NOMO-1 treated with DMSO at 0.1 percent for 48 hours (cell line): ENCODE measurements at regions not wholly inside any gene's neighbourhood (a gene's known extent, or its start where the extent isn't known, plus 50 kb on each side); places are given as distances from the start of the nearest gene placed in this dataset.
A peak's percentile ranks its signal among the peaks of the same experiment; 100 is the strongest.
"Not testable (repeated sequence)": the region's sequence is repeated elsewhere in the genome, so short reads cannot be mapped to it uniquely, and the experiment has no call there.

Source experiments
- DNase-seq: peaks from one replicate; lab custom pipeline; 2025; ENCODE audit not compliant: unreplicated experiment; lab: John Stamatoyannopoulos, UW

DNA sequence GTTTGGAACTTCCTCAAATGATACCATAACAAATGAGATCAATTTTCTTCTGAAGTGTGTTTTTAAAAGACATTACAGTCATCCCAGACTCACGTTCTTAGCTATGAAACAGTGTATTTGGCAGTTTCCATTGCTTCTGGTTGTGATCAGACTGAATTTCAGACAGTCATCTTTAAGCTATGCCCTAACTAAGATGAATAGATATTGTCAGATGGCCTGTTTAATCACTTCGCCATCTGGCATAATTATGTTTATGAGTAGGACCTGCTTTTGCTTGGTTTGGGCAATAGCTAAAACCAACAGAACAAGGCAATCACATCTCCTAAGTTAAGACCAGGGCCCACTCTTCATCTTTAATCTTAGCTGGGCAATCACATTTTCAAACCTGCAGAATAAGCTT, 313.1 kb downstream of the SV2B start:
- no peak for DNase-seq

- DNase-seq = no peak
Observed at GRCh38 chr15:91414124-91414523, 314.1 kb downstream of the SV2B start.

- DNase-seq = not testable (repeated sequence)
Observed at GRCh38 chr15:91415258-91415657, 315.2 kb downstream of the SV2B start.

DNA sequence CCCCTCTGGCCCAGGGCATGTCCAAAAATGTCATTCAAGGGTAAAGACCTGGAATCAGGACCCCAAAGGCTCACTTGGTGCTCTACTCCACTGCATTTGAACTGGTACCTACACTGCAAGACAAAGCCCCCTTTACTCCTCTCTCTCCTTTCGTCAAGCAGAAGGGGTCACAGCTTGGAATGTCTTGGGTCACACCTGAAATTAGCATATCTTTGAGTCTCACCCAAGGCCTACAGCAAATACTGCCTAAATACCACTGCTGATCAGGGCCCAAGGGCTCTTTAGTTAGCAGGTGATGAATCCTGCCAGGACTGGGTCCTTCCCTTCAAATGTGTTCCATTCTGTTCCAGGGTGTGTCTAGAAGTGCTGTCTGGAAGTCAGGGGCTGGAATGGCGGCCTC, 320.6 kb downstream of the SV2B start:
- DNase-seq = no peak

DNA sequence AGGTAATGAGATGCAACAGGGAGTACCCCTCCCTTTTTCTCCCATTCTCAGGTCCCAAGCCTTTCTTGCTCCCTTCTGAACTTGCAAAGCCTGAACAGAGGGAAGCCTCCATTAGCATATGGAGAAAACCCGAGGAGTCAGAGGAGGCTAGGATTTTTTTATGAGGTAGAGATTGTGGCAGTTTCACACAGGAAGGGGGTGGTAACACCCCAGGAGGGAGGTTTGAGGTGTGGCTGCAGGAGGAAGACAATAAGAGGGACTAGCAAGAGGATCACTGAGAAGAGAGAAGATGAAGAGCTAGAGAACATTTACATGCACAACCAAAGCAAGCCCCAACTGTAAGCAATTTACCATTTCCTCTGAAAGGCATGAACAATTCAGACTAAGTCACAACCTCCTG, 322.7 kb downstream of the SV2B start:
- no peak for DNase-seq

- DNase-seq = no peak
Observed at GRCh38 chr15:91424001-91424400, 323.9 kb downstream of the SV2B start.

DNA sequence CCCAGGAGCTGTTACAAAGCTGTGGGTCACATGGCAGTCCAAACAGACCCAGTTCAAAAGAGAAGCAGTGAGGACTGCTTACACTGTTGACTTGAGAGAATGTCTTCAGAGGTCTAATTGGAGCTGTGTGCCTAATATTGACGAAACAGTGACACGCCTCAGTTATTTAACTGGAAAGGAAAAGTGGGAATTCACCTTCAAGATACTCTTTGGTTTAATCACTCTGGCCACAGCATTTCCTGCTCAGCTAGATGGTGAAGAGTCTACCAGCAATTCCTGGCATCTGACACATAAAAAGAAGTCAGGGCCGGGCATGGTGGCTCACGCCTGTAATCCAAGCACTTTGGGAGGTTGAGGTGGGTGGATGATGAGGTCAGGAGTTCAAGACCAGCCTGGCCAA, 326.4 kb downstream of the SV2B start:
- no peak for DNase-seq

- DNase-seq = peak; percentile 2
Observed at GRCh38 chr15:91429973-91430372, 329.9 kb downstream of the SV2B start.

DNA sequence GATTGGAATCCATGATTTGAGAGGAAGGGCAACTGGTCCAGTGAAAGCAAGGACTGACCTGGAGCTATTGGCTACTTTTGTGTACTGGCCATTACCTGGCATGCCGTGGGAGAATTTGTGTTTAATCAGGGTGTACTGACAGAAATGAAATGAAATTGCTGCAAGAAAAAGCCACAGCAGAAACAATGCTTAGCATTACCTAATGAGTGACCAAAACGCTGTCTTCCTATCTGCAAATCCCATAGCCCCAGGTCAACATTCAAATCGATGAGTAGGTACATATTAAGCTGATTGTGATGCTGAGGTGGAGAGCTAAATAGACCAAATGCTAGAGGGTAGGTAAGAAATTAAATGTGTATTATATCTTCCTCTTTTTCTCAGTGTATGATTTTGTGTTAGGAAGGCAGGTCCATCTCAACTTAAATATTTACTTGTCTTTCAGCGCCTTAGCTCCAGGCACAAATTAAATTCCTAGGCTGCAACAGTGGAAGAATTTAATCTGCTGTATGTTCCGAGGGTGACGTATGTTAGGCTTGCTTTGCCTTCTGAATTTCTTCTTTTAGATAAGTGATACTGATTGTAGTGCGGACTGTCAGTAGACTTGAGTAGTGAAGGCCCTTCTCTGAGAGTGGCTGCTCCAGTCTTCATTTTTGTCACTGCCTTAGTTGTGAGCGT, 331.1 kb downstream of the SV2B start:
- DNase-seq = no peak

- DNase-seq = no peak
Observed at GRCh38 chr15:91435113-91435512, 335.1 kb downstream of the SV2B start.

DNA sequence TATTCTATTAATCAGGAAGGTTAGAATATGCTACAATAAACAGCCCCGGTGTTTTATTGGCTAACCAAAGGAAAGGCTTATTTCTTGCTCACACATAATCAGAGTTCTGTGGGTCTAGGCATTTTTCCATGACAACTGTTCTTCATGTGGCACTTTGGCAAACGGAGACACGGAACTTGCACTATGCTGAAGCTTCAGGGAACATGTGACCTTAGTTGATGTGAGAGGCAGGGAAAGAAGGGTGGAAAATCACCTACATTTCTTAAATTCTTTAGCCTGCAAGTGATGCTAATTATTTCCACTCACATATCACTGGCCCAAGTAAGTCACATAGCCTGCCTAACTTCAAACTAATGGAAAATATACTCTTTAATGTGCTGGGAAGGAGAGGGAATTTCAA, 344.6 kb downstream of the SV2B start:
- DNase-seq = no peak

DNA sequence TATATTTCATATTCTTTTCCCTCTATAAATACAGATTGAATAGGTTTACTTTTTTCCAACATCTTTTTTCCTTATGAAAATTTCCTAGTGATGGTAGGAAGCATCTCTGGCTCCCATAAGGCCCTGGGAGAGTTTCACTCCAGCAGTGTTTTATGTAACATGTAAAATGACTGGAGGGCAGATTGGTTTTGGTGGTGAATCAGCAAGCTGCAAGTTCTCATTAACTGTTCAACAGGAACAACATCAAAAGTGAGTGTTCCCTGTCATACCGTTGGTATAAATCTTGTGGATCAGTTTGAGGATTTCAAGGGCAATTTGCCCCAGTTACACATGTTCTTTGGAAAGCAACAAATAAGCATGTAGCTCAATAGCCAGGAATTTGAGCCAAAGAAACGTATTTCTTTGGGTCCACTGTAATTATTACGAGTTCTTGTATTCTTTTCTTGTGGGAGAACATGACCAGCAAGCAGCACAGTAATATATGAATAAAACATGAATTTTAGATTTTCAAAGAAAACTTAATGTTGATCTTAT, 345.7 kb downstream of the SV2B start:
- DNase-seq = no peak

DNA sequence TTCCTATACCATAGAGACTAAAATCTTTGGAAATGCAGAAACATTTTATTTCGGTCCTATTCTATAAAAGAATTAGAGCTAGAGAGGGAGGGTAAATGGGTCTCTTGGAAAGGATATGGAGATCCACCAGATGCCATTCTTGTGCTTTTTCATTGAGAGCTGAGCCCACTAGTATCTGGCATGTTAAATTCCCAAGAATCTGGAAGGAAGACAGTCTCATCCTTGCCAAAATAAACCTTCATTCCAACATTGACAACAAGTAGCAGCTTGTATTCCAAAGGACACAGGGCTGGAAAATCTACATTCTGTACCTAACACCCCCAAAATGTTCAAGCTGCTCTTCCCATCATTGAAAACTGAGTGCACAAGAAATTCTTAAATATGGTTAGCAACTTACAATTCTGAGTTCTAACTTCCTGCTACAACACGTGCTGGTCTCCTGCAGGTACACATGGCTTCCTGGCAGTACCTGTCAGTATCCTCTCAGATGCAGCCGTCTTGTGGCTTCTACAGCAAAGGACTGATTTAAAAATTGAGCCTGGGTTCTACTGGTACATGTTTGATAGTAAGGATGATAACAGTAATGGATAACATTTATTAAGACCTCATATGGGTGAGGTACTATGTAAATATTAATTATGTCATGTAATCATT, 348.1 kb downstream of the SV2B start:
- no peak for DNase-seq

GRCh38 chr15:91453376-91453775, 353.3 kb downstream of the SV2B start:
- not testable (repeated sequence) for DNase-seq

DNA sequence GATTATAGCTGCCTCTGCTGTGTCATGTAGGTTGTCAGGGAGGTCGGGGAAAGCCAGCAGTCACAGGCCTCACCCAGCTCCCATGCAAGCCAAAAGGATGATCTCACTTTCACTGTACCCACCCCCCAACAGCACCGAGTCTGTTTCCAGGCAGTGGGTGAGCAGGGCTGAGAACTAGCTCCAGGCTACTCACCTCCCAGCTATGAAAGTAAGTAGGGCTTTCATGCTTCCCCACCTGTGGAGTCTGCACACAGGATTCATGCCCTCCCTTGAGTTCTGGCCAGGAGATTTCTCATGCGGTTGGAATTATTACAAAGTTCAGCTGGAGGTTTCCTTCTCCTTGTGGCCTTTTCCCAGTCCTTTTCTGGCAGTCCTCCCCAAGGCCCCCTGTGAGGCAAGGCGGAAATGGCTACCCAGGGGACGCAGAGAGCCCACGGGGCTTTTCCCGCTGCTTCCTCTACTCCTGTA, 356.2 kb downstream of the SV2B start:
- no peak for DNase-seq

- no peak for DNase-seq
Observed at GRCh38 chr15:91456921-91457320, 356.9 kb downstream of the SV2B start.

GRCh38 chr15:91461377-91461776, 361.3 kb downstream of the SV2B start:
- DNase-seq = no peak

GRCh38 chr15:91465086-91465485, 365.0 kb downstream of the SV2B start:
- no peak for DNase-seq

DNA sequence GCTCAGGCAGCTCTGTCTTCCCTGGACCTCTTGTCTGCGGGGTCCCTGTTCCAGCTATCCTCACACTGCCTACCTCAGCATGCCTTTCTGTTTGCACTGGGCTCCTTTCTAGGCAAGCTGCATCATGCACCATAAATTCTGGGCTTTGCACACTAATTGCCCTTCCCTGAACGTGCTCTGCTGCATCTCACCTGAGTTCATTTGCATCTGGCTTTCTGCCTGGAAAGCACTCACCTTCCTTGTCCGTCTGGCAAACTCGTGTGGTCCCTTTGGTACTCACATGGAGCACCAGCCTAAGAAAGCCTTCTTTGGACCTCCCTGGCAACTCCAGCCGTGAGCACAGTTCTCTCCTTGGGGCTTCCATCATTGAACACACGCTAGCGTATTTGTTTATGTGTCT, 365.6 kb downstream of the SV2B start:
- DNase-seq = no peak

- no peak for DNase-seq
Observed at GRCh38 chr15:91468871-91469580, 369.0 kb downstream of the SV2B start.

DNA sequence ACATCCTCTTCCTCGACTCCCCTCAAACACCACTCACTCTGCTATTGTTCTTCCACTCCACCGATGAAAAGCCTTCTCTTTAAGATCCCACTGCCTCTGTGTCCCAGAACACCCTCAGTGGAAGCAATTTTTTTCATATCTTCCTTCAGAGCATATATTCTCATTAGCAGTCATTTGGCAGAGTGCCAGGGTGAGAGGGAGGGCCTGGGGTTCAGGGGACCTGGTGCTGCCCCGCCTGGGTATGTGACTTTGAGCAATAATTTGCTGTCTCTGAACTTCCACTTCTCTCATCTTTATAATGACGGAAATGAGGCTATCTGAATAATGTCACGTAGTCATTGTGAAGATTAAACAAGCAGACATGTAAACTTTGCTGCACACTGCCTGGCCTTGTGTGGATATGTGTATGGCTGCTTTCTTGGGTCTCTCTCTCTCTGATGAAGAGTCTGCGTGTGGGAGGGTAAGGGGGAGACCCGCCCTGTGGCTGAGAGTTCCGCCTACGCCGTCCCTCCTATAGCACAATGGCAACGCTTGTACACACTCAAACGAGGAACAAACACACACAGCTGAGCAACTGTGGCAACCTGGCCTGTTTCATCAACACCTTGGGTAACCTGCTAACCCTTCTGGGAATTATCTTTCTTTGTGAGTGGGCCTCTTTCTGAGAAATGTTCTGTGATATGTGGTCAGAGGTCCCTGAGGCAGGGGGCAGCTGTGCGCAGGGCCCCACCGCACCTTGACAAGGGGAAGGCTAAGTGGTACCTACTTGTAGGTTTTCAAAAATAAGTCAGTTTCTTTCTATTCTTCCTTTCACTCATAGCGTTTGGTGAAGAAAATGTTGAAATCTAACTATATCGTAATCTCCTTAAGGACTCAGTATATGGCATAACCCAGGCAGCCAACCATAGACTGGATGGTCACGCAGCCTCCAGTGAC, 369.8 kb downstream of the SV2B start:
- DNase-seq = no peak
